ENCODE measurements at regions not wholly inside any gene's neighbourhood (a gene's known extent, or its start where the extent isn't known, plus 50 kb on each side); places are given as distances from the start of the nearest gene placed in this dataset.

DNA sequence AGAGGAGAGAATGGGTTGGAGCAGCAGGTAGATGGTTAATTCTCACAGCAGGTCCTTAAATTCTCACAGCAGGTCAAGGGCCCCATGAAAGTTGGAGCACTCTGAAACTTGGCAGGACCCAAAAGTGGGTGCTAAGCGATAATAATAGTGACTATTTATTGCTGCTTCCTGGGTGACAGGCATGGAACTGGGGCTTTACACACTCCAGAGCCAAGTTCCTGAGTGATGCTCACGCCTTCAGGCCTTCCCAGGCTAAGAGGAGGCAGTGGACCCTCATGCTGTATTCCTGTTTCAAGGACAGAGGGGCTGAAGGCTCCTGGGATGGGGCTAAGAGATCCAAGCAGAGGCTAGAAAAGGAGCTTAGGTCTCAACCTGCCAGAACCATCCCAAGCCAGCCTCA is 180.9 kb upstream of the VASH1 start:
- Histone ChIP-seq H3K27me3 (ENCODE audit: control insufficient read depth in 1 of 2, insufficient read depth in 1 of 2, low read length in 2 of 2) (peaks cover 0 to 12% of the 10 kb centered on the region in 2 experiments), H2BK12ac (ENCODE audit: low read length in 2 of 2) (no peak overlapping the region), H2AK5ac (ENCODE audit: low read length, severe bottlenecking) (no peak overlapping the region), H4K8ac (ENCODE audit: low read length) (no peak overlapping the region), H3K9me3 (ENCODE audit: control insufficient read depth, low read length) (no peaks in the 10 kb centered on the region), H3K36me3 (ENCODE audit: control insufficient read depth in 1 of 2, insufficient read depth in 2 of 2, low read depth in 1 of 2, low read length in 2 of 2) (no peaks in the 10 kb centered on the region), H2BK120ac (ENCODE audit: low read depth, low read length) (no peak overlapping the region), H4K91ac (ENCODE audit: low read length) (no peak overlapping the region), H3K18ac (ENCODE audit: low read depth in 1 of 2, low read length in 2 of 2) (no peak overlapping the region), H2BK15ac (ENCODE audit: low read depth, poor library complexity, severe bottlenecking) (no peak overlapping the region), H2AFZ (ENCODE audit: low read depth, low read length) (no peak overlapping the region), H3K27ac (ENCODE audit: low read length, poor library complexity, severe bottlenecking) (no peak overlapping the region), H3K4me1 (ENCODE audit: control insufficient read depth, insufficient read depth, low read depth, low read length) (no peaks in the 10 kb centered on the region), H3K79me1 (replicated peaks; ENCODE audit: low read length, poor library complexity, severe bottlenecking) (no peaks in the 10 kb centered on the region), H2BK5ac (ENCODE audit: low read depth, low read length, poor library complexity, severe bottlenecking) (no peak overlapping the region), H3K4ac (ENCODE audit: low read depth in 1 of 2, low read length in 2 of 2) (no peak overlapping the region), H3K9ac (ENCODE audit: low read length) (no peak overlapping the region), H3K23ac (ENCODE audit: low read length in 2 of 2) (no peak overlapping the region), H3K4me3 (ENCODE audit: insufficient read depth in 1 of 2, low read depth in 1 of 2, low read length in 2 of 2) (no peak overlapping the region), H3K14ac (ENCODE audit: low read length in 2 of 2) (no peak overlapping the region), H3K4me2 (ENCODE audit: low read length, poor library complexity, severe bottlenecking) (no peak overlapping the region)
- no peak for DNase-seq
- WGBS: 44% methylated on average over 2 of the region's 2 CpGs

DNA sequence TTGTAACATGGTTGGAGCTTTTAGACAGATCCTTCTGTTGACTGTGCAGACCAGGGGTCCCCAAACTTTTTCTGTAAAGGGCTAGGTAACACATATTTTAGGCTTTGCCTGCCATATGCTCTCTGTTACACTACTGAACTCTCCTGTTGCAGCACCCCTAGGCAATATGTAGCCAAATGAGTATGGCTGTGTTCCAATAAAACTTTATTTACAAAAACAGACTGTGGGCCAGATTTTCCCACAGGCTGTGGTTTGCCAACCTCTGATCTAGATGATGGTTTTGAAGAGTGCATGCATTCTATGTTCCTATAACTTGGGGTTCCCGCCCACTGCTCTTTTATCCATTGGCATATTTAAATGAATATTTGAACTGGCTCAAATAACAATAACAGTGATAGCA is 180.3 kb upstream of the VASH1 start:
- H4K8ac ChIP-seq (ENCODE audit: low read length): no peak overlapping the region
- H3K4me1 ChIP-seq (ENCODE audit: control insufficient read depth, insufficient read depth, low read depth, low read length): no peaks in the 10 kb centered on the region
- no peak overlapping the region for H3K4me3 ChIP-seq (ENCODE audit: insufficient read depth in 1 of 2, low read depth in 1 of 2, low read length in 2 of 2)
- no peak for DNase-seq
- peaks cover 0 to 11% of the 10 kb centered on the region in 2 experiments for H3K27me3 ChIP-seq (ENCODE audit: control insufficient read depth in 1 of 2, insufficient read depth in 1 of 2, low read length in 2 of 2)
- H3K14ac ChIP-seq (ENCODE audit: low read length in 2 of 2): no peak overlapping the region
- no peaks in the 10 kb centered on the region for H3K79me1 ChIP-seq (replicated peaks; ENCODE audit: low read length, poor library complexity, severe bottlenecking)
- H3K4me2 ChIP-seq (ENCODE audit: low read length, poor library complexity, severe bottlenecking): no peak overlapping the region
- H2BK5ac ChIP-seq (ENCODE audit: low read depth, low read length, poor library complexity, severe bottlenecking): no peak overlapping the region
- H4K91ac ChIP-seq (ENCODE audit: low read length): no peak overlapping the region
- H2AK5ac ChIP-seq (ENCODE audit: low read length, severe bottlenecking): no peak overlapping the region
- H2BK120ac ChIP-seq (ENCODE audit: low read depth, low read length): no peak overlapping the region
- no peak overlapping the region for H3K4ac ChIP-seq (ENCODE audit: low read depth in 1 of 2, low read length in 2 of 2)
- no peak overlapping the region for H3K27ac ChIP-seq (ENCODE audit: low read length, poor library complexity, severe bottlenecking)
- H2BK12ac ChIP-seq (ENCODE audit: low read length in 2 of 2): no peak overlapping the region
- no peak overlapping the region for H2BK15ac ChIP-seq (ENCODE audit: low read depth, poor library complexity, severe bottlenecking)
- no peaks in the 10 kb centered on the region for H3K36me3 ChIP-seq (ENCODE audit: control insufficient read depth in 1 of 2, insufficient read depth in 2 of 2, low read depth in 1 of 2, low read length in 2 of 2)
- H3K9ac ChIP-seq (ENCODE audit: low read length): no peak overlapping the region
- WGBS: no CpG with 5 or more reads among the region's 1 CpG
- H3K23ac ChIP-seq (ENCODE audit: low read length in 2 of 2): no peak overlapping the region
- H3K9me3 ChIP-seq (ENCODE audit: control insufficient read depth, low read length): no peaks in the 10 kb centered on the region
- no peak overlapping the region for H3K18ac ChIP-seq (ENCODE audit: low read depth in 1 of 2, low read length in 2 of 2)
- H2AFZ ChIP-seq (ENCODE audit: low read depth, low read length): no peak overlapping the region

DNA sequence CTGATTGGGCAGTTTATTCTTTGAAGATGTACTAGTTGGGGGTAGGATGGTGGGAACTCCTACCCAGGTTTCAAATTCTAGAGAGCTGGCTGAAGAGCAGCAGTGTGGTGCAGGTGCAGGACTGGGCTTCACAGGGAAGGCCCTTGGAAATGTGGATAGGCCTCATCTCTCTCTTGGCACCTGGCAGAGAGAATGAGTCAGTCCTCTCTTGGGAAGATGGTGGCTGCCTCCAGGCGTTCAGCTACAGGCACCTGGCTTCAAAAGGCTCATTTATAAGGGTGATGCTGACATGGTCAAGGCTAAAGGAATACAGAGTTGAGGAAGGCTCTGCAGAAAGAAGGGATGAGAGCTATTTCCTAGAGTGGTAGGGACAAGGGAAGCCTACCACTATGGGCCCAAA is 179.7 kb upstream of the VASH1 start:
- Histone ChIP-seq H2BK15ac (ENCODE audit: low read depth, poor library complexity, severe bottlenecking) (no peak overlapping the region), H2AFZ (ENCODE audit: low read depth, low read length) (no peak overlapping the region), H4K8ac (ENCODE audit: low read length) (no peak overlapping the region), H3K14ac (ENCODE audit: low read length in 2 of 2) (no peak overlapping the region), H3K18ac (ENCODE audit: low read depth in 1 of 2, low read length in 2 of 2) (no peak overlapping the region), H3K27me3 (ENCODE audit: control insufficient read depth in 1 of 2, insufficient read depth in 1 of 2, low read length in 2 of 2) (peaks cover 0 to 8% of the 10 kb centered on the region in 2 experiments), H3K4ac (ENCODE audit: low read depth in 1 of 2, low read length in 2 of 2) (no peak overlapping the region), H2BK120ac (ENCODE audit: low read depth, low read length) (no peak overlapping the region), H3K4me2 (ENCODE audit: low read length, poor library complexity, severe bottlenecking) (no peak overlapping the region), H3K36me3 (ENCODE audit: control insufficient read depth in 1 of 2, insufficient read depth in 2 of 2, low read depth in 1 of 2, low read length in 2 of 2) (no peaks in the 10 kb centered on the region), H2BK5ac (ENCODE audit: low read depth, low read length, poor library complexity, severe bottlenecking) (no peak overlapping the region), H3K9ac (ENCODE audit: low read length) (no peak overlapping the region), H2AK5ac (ENCODE audit: low read length, severe bottlenecking) (no peak overlapping the region), H3K9me3 (ENCODE audit: control insufficient read depth, low read length) (no peaks in the 10 kb centered on the region), H3K27ac (ENCODE audit: low read length, poor library complexity, severe bottlenecking) (no peak overlapping the region), H3K79me1 (replicated peaks; ENCODE audit: low read length, poor library complexity, severe bottlenecking) (no peaks in the 10 kb centered on the region), H4K91ac (ENCODE audit: low read length) (no peak overlapping the region), H3K23ac (ENCODE audit: low read length in 2 of 2) (no peak overlapping the region), H2BK12ac (ENCODE audit: low read length in 2 of 2) (no peak overlapping the region), H3K4me3 (ENCODE audit: insufficient read depth in 1 of 2, low read depth in 1 of 2, low read length in 2 of 2) (no peak overlapping the region), H3K4me1 (ENCODE audit: control insufficient read depth, insufficient read depth, low read depth, low read length) (no peaks in the 10 kb centered on the region)
- 41% methylated on average over 1 of the region's 1 CpG for WGBS
- no peak for DNase-seq

DNA sequence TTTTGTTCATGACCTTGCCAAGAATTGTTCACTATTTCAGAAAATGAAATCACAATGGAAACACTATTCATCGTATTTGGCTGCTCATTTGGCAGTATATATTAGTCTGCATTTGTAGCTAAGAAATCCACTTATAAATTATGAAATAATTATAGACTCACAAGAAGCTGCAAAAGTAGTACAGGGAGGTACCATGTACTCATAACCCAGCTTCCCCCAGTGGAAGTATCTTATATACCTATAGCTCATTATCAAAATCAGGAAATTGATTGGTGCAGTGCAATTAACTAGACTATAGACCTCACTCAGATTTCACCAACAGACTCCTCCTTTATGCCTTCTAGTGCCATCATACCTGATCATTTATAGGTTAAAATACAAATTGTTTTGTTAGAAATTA is 178.8 kb upstream of the VASH1 start:
- peaks cover 0 to 8% of the 10 kb centered on the region in 2 experiments for H3K27me3 ChIP-seq (ENCODE audit: control insufficient read depth in 1 of 2, insufficient read depth in 1 of 2, low read length in 2 of 2)
- no peak overlapping the region for H2AFZ ChIP-seq (ENCODE audit: low read depth, low read length)
- no peak overlapping the region for H2AK5ac ChIP-seq (ENCODE audit: low read length, severe bottlenecking)
- no peak overlapping the region for H3K4ac ChIP-seq (ENCODE audit: low read depth in 1 of 2, low read length in 2 of 2)
- H4K8ac ChIP-seq (ENCODE audit: low read length): no peak overlapping the region
- no peak overlapping the region for H3K4me3 ChIP-seq (ENCODE audit: insufficient read depth in 1 of 2, low read depth in 1 of 2, low read length in 2 of 2)
- no peaks in the 10 kb centered on the region for H3K4me1 ChIP-seq (ENCODE audit: control insufficient read depth, insufficient read depth, low read depth, low read length)
- no peaks in the 10 kb centered on the region for H3K9me3 ChIP-seq (ENCODE audit: control insufficient read depth, low read length)
- H2BK120ac ChIP-seq (ENCODE audit: low read depth, low read length): no peak overlapping the region
- H2BK5ac ChIP-seq (ENCODE audit: low read depth, low read length, poor library complexity, severe bottlenecking): no peak overlapping the region
- no peak for DNase-seq
- no CpG with 5 or more reads among the region's 1 CpG for WGBS
- H3K4me2 ChIP-seq (ENCODE audit: low read length, poor library complexity, severe bottlenecking): no peak overlapping the region
- H2BK15ac ChIP-seq (ENCODE audit: low read depth, poor library complexity, severe bottlenecking): no peak overlapping the region
- H3K14ac ChIP-seq (ENCODE audit: low read length in 2 of 2): no peak overlapping the region
- no peak overlapping the region for H2BK12ac ChIP-seq (ENCODE audit: low read length in 2 of 2)
- no peaks in the 10 kb centered on the region for H3K36me3 ChIP-seq (ENCODE audit: control insufficient read depth in 1 of 2, insufficient read depth in 2 of 2, low read depth in 1 of 2, low read length in 2 of 2)
- no peak overlapping the region for H3K27ac ChIP-seq (ENCODE audit: low read length, poor library complexity, severe bottlenecking)
- H3K79me1 ChIP-seq (replicated peaks; ENCODE audit: low read length, poor library complexity, severe bottlenecking): no peaks in the 10 kb centered on the region
- no peak overlapping the region for H4K91ac ChIP-seq (ENCODE audit: low read length)
- no peak overlapping the region for H3K23ac ChIP-seq (ENCODE audit: low read length in 2 of 2)
- H3K18ac ChIP-seq (ENCODE audit: low read depth in 1 of 2, low read length in 2 of 2): no peak overlapping the region
- H3K9ac ChIP-seq (ENCODE audit: low read length): no peak overlapping the region
